GM23338 (cell line): ENCODE measurements at regions not wholly inside any gene's neighbourhood (a gene's known extent, or its start where the extent isn't known, plus 50 kb on each side); places are given as distances from the start of the nearest gene placed in this dataset.

Experiments used
- ATAC-seq: fragments of 200-7000 bp; cut with Tn5 transposase; 3 replicates; pipeline ENCODE4 v1.9.1; 2020
- DNase-seq: peaks from one replicate; pipeline ENCODE4 v3.0.0-alpha.2; 2015; ENCODE audit warnings: low spot score
- H2AFZ ChIP-seq: fragments of 200-600 bp; sonication (generic); 2 replicates; pipeline ENCODE4 v1.8.0; 2016; ENCODE audit warnings: antibody characterized with exemption, mild to moderate bottlenecking, moderate library complexity
- H3F3A ChIP-seq: fragments of 200-600 bp; sonication (generic); replicated peaks from 2 replicates; pipeline ENCODE4 v1.8.0; 2017; ENCODE audit warnings: antibody characterized with exemption, mixed run types, low read depth
- H3K27ac ChIP-seq: fragments of 200-600 bp; sonication (generic); 2 replicates; pipeline ENCODE4 v1.6.1; 2016; ENCODE audit warnings: low read depth
- H3K27me3 ChIP-seq: fragments of 200-600 bp; sonication (generic); 2 replicates; pipeline ENCODE4 v1.8.0; 2016; ENCODE audit warnings: mild to moderate bottlenecking, mixed run types, moderate library complexity; ENCODE audit not compliant: insufficient read depth
- H3K36me3 ChIP-seq: fragments of 200-600 bp; sonication (generic); 2 replicates; pipeline ENCODE4 v1.8.0; 2016; ENCODE audit warnings: mild to moderate bottlenecking; ENCODE audit not compliant: insufficient read depth
- H3K4me1 ChIP-seq: fragments of 200-600 bp; sonication (generic); 2 replicates; pipeline ENCODE4 v1.8.0; 2016; ENCODE audit warnings: mild to moderate bottlenecking, moderate library complexity; ENCODE audit not compliant: insufficient read depth
- H3K4me2 ChIP-seq: fragments of 200-600 bp; sonication (generic); 2 replicates; pipeline ENCODE4 v1.7.1; 2017; ENCODE audit warnings: mixed run types
- H3K4me3 ChIP-seq: fragments of 200-600 bp; sonication (generic); 2 replicates; pipeline ENCODE4 v1.6.1; 2016; ENCODE audit warnings: mixed run types
- H3K79me2 ChIP-seq: fragments of 200-600 bp; sonication (generic); replicated peaks from 2 replicates; pipeline ENCODE4 v1.8.0; 2017; ENCODE audit warnings: mild to moderate bottlenecking; ENCODE audit not compliant: insufficient read depth
- H3K9me2 ChIP-seq: fragments of 200-600 bp; sonication (generic); 2 replicates; pipeline ENCODE4 v1.8.0; 2017; ENCODE audit not compliant: insufficient read depth
- H4K20me1 ChIP-seq: fragments of 200-600 bp; sonication (generic); replicated peaks from 2 replicates; pipeline ENCODE4 v1.8.0; 2017; ENCODE audit warnings: mild to moderate bottlenecking; ENCODE audit not compliant: insufficient read depth
- H3K27ac Mint-ChIP-seq: 2 replicates; pipeline ENCODE4 v1.8.0; 2020; ENCODE audit warnings: inconsistent platforms, mild to moderate bottlenecking, moderate library complexity, mixed read lengths
- H3K27me3 Mint-ChIP-seq: 3 replicates; pipeline ENCODE4 v1.8.0; 2022; ENCODE audit warnings: low read depth, mild to moderate bottlenecking, moderate library complexity, mixed read lengths, inconsistent platforms; ENCODE audit not compliant: insufficient read depth, poor library complexity
- H3K36me3 Mint-ChIP-seq: 3 replicates; pipeline ENCODE4 v1.8.0; 2021; ENCODE audit warnings: low read depth, mild to moderate bottlenecking, inconsistent platforms, moderate library complexity, mixed read lengths
- H3K4me1 Mint-ChIP-seq: 3 replicates; pipeline ENCODE4 v1.8.0; 2020; ENCODE audit warnings: mild to moderate bottlenecking, inconsistent platforms, mixed read lengths
- H3K4me3 Mint-ChIP-seq: 3 replicates; pipeline ENCODE4 v1.8.0; 2021; ENCODE audit warnings: moderate library complexity, mild to moderate bottlenecking, inconsistent platforms, mixed read lengths
- H3K9me3 Mint-ChIP-seq: 3 replicates; pipeline ENCODE4 v1.8.0; 2020; ENCODE audit warnings: moderate library complexity, mild to moderate bottlenecking, inconsistent platforms, mixed read lengths
- CTCF ChIP-seq, 2 experiments: fragments of 200-600 bp in 1 of 2; sonication (generic) in 1 of 2; conservative IDR thresholded peaks; 2 replicates each; pipeline versions ENCODE4 v1.5.1 to v1.6.1; 2016 to 2017; ENCODE audit warnings: antibody characterized with exemption in 2 of 2, low read depth in 2 of 2, mild to moderate bottlenecking in 2 of 2, moderate library complexity in 1 of 2
- EZH2phosphoT487 ChIP-seq: fragments of 200-600 bp; sonication (generic); IDR thresholded peaks from one replicate; pipeline ENCODE4 v1.8.1; 2018; ENCODE audit warnings: antibody characterized with exemption; ENCODE audit not compliant: unreplicated experiment
- NANOG ChIP-seq: IDR thresholded peaks from 2 replicates; pipeline ENCODE4 v1.6.1; 2016; ENCODE audit warnings: antibody characterized with exemption, borderline replicate concordance
- REST ChIP-seq: IDR thresholded peaks from one replicate; pipeline ENCODE4 v1.6.1; 2018; ENCODE audit warnings: antibody characterized with exemption; ENCODE audit not compliant: unreplicated experiment
- STAT1 ChIP-seq: IDR thresholded peaks from one replicate; pipeline ENCODE4 v1.6.1; 2016; ENCODE audit warnings: antibody characterized with exemption; ENCODE audit not compliant: unreplicated experiment

- H3K4me2 ChIP-seq = no peak overlapping the region
- Mint-ChIP-seq H3K9me3 (no peaks in the 10 kb centered on the region), H3K27me3 (peaks cover 11% of the 10 kb centered on the region), H3K4me1 (peaks cover 23% of the 10 kb centered on the region), H3K4me3 (peak overlapping the region; percentile 61; the same call in 2 of the 3 replicates), H3K27ac (no peak overlapping the region), H3K36me3 (no peaks in the 10 kb centered on the region)
- no peak for TF ChIP-seq CTCF (conservative IDR thresholded peaks at IDR 0.05; ENCODE audit: low read depth in 2 of 2)
- TF ChIP-seq EZH2phosphoT487 = no peak
- no peaks in the 10 kb centered on the region for H3F3A ChIP-seq
- no peaks in the 10 kb centered on the region for H3K79me2 ChIP-seq
- no peak for DNase-seq
- H3K4me3 ChIP-seq = no peak overlapping the region
- no peak overlapping the region for H3K27ac ChIP-seq
- H3K27me3 ChIP-seq = 0 out of 2 replicates have a peak, but pooled peaks cover 5% of the 10 kb centered on the region
- no peak overlapping the region for H2AFZ ChIP-seq
- H3K36me3 ChIP-seq = no peaks in the 10 kb centered on the region
- H3K4me1 ChIP-seq = peaks cover 18% of the 10 kb centered on the region; the same call in 1 of the 2 replicates
- no peaks in the 10 kb centered on the region for H4K20me1 ChIP-seq
- ATAC-seq = no peak
- 0 out of 2 replicates have a peak, but pooled peaks cover 5% of the 10 kb centered on the region for H3K9me2 ChIP-seq
Measured at GRCh38 chr6:2468601-2468955, 223.2 kb upstream of the GMDS start.

- H3K4me2 ChIP-seq = peak overlapping the region; percentile 23; the same call in 1 of the 2 replicates
- Mint-ChIP-seq H3K27ac (no peak overlapping the region), H3K36me3 (no peaks in the 10 kb centered on the region), H3K27me3 (peaks cover 11% of the 10 kb centered on the region), H3K4me1 (peaks cover 23% of the 10 kb centered on the region), H3K9me3 (no peaks in the 10 kb centered on the region), H3K4me3 (peak overlapping the region; percentile 61)
- DNase-seq (peak; percentile 34), ATAC-seq (peak; percentile 80)
- no peak for TF ChIP-seq STAT1
- no peak for TF ChIP-seq NANOG
- no peak for TF ChIP-seq REST
- no peak overlapping the region for H3K27ac ChIP-seq
- 0 out of 2 replicates have a peak, but pooled peaks cover 5% of the 10 kb centered on the region for H3K27me3 ChIP-seq
- H3K4me1 ChIP-seq = peaks cover 18% of the 10 kb centered on the region; the same call in 1 of the 2 replicates
- H3K4me3 ChIP-seq = no peak overlapping the region; the same call in 1 of the 2 replicates
- no peaks in the 10 kb centered on the region for H4K20me1 ChIP-seq
- no peaks in the 10 kb centered on the region for H3F3A ChIP-seq
- H3K9me2 ChIP-seq = 0 out of 2 replicates have a peak, but pooled peaks cover 4% of the 10 kb centered on the region
- H2AFZ ChIP-seq = no peak overlapping the region
- H3K79me2 ChIP-seq = no peaks in the 10 kb centered on the region
- no peaks in the 10 kb centered on the region for H3K36me3 ChIP-seq
Measured at GRCh38 chr6:2467929-2468600, 222.7 kb upstream of the GMDS start.
